ENCODE measurements at regions not wholly inside any gene's neighbourhood (a gene's known extent, or its start where the extent isn't known, plus 50 kb on each side); places are given as distances from the start of the nearest gene placed in this dataset.

DNA sequence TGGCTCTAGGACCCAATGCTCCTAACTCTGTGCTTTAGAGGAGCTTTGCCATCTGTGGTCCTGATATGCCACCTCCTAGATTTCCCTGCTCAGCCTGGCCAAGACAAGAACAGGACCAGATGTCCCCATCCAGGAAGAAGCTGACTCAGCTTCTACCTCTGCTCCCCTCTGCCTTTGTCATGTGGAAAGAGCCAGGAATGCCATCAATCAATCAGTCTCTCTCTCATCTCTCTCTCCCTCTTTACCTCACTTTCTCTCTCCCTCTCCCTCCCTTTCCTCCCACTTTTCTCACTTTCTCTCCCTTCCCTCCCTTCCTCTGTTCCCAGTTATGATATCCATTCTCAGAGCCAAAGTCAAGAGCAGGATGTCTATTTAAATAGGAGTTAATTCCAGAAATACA is 892.5 kb upstream of the TMEM132C start:
- Histone ChIP-seq H3K4me3 (replicated peaks; ENCODE audit: insufficient read depth, low read length) (no peak overlapping the region), H3K27ac (replicated peaks) (no peak overlapping the region), H3K27me3 (ENCODE audit: insufficient read depth, poor library complexity, severe bottlenecking) (no peaks in the 10 kb centered on the region)
- no peak for DNase-seq (ENCODE audit: low read depth in 1 of 2, low spot score in 1 of 2)
- TF ChIP-seq GABPA (IDR thresholded peaks at IDR 0.05; ENCODE audit: low read depth) (no peak), POLR2AphosphoS5 (IDR thresholded peaks at IDR 0.05; ENCODE audit: low read depth) (no peak), REST (IDR thresholded peaks at IDR 0.05; ENCODE audit: insufficient replicate concordance, low read depth) (no peak), SPI1 (IDR thresholded peaks at IDR 0.05; ENCODE audit: borderline replicate concordance, low read depth) (no peak), CTCF (IDR thresholded peaks at IDR 0.05; ENCODE audit: insufficient read depth, low read length) (no peak)

DNA sequence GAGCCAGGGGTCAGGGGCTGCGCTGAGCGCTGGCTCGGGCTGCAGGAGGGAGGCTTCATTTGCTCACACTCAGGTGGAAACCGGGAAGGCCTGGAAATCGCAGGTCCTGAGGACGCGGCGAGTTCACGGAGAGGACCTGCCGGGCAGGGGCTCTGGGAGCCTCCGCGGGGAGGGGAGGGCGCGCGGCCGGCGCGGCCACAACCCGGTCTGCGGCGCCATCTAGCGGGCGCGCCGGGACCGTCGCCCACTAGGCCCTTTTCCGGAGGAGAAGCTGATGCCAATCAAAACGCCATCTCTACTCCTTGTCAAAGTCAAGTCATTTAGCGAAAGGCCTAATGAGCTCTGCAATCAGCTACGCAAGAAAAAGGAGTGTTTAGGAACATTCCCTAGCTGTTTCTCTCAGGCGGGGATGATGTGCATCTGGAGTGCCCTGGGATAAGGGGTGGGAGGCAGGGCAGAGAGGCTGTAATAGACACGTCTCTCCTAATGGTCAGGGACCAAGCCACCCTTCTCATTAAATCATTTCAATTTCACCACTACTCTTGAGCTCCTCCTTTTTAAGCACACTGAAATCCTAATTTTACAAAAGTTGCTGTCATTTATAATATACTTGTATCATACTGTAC is 885.8 kb upstream of the TMEM132C start:
- TF ChIP-seq CTCF (IDR thresholded peaks at IDR 0.05; ENCODE audit: insufficient read depth, low read length) (peak; percentile 71), GABPA (IDR thresholded peaks at IDR 0.05; ENCODE audit: low read depth) (no peak)

DNA sequence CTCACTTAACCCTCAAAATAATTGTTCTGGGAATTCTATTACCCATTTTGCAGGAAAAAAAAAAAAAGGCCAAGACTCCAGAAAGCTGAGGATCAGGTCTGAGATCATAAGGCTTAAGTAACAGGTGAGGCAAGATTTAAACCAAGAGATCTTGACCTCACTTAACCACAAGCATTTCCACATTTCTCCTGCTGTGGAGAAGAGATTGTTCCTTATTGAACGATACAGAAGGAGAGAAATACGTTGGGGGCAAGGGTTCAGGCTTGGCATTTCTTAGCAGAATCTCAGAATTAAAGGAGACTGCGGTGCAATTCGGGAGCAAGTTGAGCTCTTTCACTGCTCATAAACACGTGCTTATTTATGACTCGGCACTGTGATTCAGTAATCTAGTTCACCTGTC is 885.3 kb upstream of the TMEM132C start:
- no peak for DNase-seq (ENCODE audit: low read depth in 1 of 2, low spot score in 1 of 2)
- H3K27me3 ChIP-seq (ENCODE audit: insufficient read depth, poor library complexity, severe bottlenecking): no peaks in the 10 kb centered on the region
- no peak for TF ChIP-seq CTCF (IDR thresholded peaks at IDR 0.05; ENCODE audit: insufficient read depth, low read length)
- TF ChIP-seq SPI1 (IDR thresholded peaks at IDR 0.05; ENCODE audit: borderline replicate concordance, low read depth): no peak
- no peak for TF ChIP-seq REST (IDR thresholded peaks at IDR 0.05; ENCODE audit: insufficient replicate concordance, low read depth)
- TF ChIP-seq GABPA (IDR thresholded peaks at IDR 0.05; ENCODE audit: low read depth): no peak
- no peak for TF ChIP-seq POLR2AphosphoS5 (IDR thresholded peaks at IDR 0.05; ENCODE audit: low read depth)
- no peak overlapping the region for H3K4me3 ChIP-seq (replicated peaks; ENCODE audit: insufficient read depth, low read length)
- H3K27ac ChIP-seq (replicated peaks): no peak overlapping the region

More for the DNA sequence above, 885.8 kb upstream of the TMEM132C start:
- Histone ChIP-seq H3K4me3 (replicated peaks; ENCODE audit: insufficient read depth, low read length) (no peak overlapping the region), H3K27ac (replicated peaks) (no peak overlapping the region), H3K27me3 (ENCODE audit: insufficient read depth, poor library complexity, severe bottlenecking) (no peaks in the 10 kb centered on the region)
- DNase-seq (ENCODE audit: low read depth in 1 of 2, low spot score in 1 of 2): peak in 1 of 2 experiments; percentile 5

DNA sequence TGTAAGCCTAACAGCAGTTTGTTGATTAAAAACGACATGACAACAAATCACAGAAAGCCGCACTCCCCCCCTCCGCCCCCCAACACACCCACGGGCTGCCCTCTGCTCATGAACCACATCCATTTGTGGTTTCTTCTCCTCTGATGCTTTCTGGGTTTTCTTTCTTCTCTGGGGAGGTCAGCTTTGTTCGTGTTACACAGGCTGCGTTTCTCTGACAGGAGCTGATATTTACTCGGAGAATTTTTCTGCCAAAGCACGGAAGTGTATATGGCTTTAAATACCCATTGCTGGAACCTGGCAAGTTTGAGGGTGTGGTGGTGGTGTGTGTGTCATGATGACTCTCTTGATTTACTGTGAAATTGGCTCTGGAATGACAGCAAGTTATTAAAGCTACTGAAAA is 883.7 kb upstream of the TMEM132C start:
- Histone ChIP-seq H3K4me3 (replicated peaks; ENCODE audit: insufficient read depth, low read length) (no peak overlapping the region), H3K27ac (replicated peaks) (no peak overlapping the region), H3K27me3 (ENCODE audit: insufficient read depth, poor library complexity, severe bottlenecking) (no peaks in the 10 kb centered on the region)
- TF ChIP-seq GABPA (IDR thresholded peaks at IDR 0.05; ENCODE audit: low read depth) (no peak), REST (IDR thresholded peaks at IDR 0.05; ENCODE audit: insufficient replicate concordance, low read depth) (no peak), CTCF (IDR thresholded peaks at IDR 0.05; ENCODE audit: insufficient read depth, low read length) (no peak), SPI1 (IDR thresholded peaks at IDR 0.05; ENCODE audit: borderline replicate concordance, low read depth) (no peak), POLR2AphosphoS5 (IDR thresholded peaks at IDR 0.05; ENCODE audit: low read depth) (no peak)
- DNase-seq (ENCODE audit: low read depth in 1 of 2, low spot score in 1 of 2): no peak

Data from HL-60 (cell line).